DOHH2 (cell line): ENCODE measurements at regions not wholly inside any gene's neighbourhood (a gene's known extent, or its start where the extent isn't known, plus 50 kb on each side); places are given as distances from the start of the nearest gene placed in this dataset.
A peak's percentile ranks its signal among the peaks of the same experiment; 100 is the strongest.

ENCODE experiments used
- H3F3A ChIP-seq: fragments of 200-600 bp; sonication (generic), shearing (Covaris generic); 2 replicates; pipeline ENCODE4 v1.6.0; 2016; ENCODE audit warnings: antibody characterized with exemption, mild to moderate bottlenecking; ENCODE audit not compliant: control insufficient read depth, insufficient read depth
- H3K27ac ChIP-seq: fragments of 200-600 bp; sonication (generic); 2 replicates; pipeline ENCODE4 v1.5.1; 2014; ENCODE audit warnings: low read depth, mild to moderate bottlenecking, low read length, moderate library complexity
- H3K27me3 ChIP-seq: fragments of 200-600 bp; sonication (generic); 2 replicates; pipeline ENCODE4 v1.6.1; 2014; ENCODE audit warnings: mild to moderate bottlenecking, low read length, mixed read lengths; ENCODE audit not compliant: control insufficient read depth
- H3K36me3 ChIP-seq: fragments of 200-600 bp; sonication (generic); 2 replicates; pipeline ENCODE4 v1.6.1; 2014; ENCODE audit warnings: mild to moderate bottlenecking, low read length, moderate library complexity, mixed read lengths; ENCODE audit not compliant: control insufficient read depth
- H3K4me1 ChIP-seq: fragments of 200-600 bp; sonication (generic); 2 replicates; pipeline ENCODE4 v1.6.1; 2014; ENCODE audit warnings: mild to moderate bottlenecking, low read length, mixed read lengths; ENCODE audit not compliant: control insufficient read depth
- H3K4me2 ChIP-seq: fragments of 200-600 bp; sonication (generic); 2 replicates; pipeline ENCODE4 v1.6.0; 2014; ENCODE audit warnings: mild to moderate bottlenecking, low read length, moderate library complexity
- H3K4me3 ChIP-seq: fragments of 200-600 bp; sonication (generic); 2 replicates; pipeline ENCODE4 v1.5.1; 2014; ENCODE audit warnings: mild to moderate bottlenecking, low read length, mixed read lengths
- H3K79me2 ChIP-seq: fragments of 200-600 bp; sonication (generic); 2 replicates; pipeline ENCODE4 v1.6.1; 2014; ENCODE audit warnings: mild to moderate bottlenecking, low read length, mixed read lengths; ENCODE audit not compliant: control insufficient read depth
- H3K9me2 ChIP-seq: fragments of 200-600 bp; sonication (generic); replicated peaks from 2 replicates; pipeline ENCODE4 v1.6.1; 2014; ENCODE audit warnings: mild to moderate bottlenecking, low read length, mixed read lengths; ENCODE audit not compliant: control insufficient read depth
- H3K9me3 ChIP-seq: fragments of 200-600 bp; sonication (generic); 2 replicates; pipeline ENCODE4 v1.6.1; 2014; ENCODE audit warnings: antibody characterized with exemption, low read length, mixed read lengths; ENCODE audit not compliant: control insufficient read depth, insufficient read depth
- H4K20me1 ChIP-seq: fragments of 200-600 bp; sonication (generic); 2 replicates; pipeline ENCODE4 v1.6.0; 2014; ENCODE audit warnings: low read depth, mild to moderate bottlenecking, antibody characterized with exemption, low read length, moderate library complexity; ENCODE audit not compliant: control insufficient read depth, insufficient read depth
- CTCF ChIP-seq: fragments of 200-600 bp; sonication (generic); IDR thresholded peaks from one replicate; pipeline ENCODE4 v1.5.1; 2014; ENCODE audit warnings: antibody characterized with exemption, mild to moderate bottlenecking, low read depth, low read length; ENCODE audit not compliant: poor library complexity, severe bottlenecking
- EZH2phosphoT487 ChIP-seq: fragments of 200-600 bp; sonication (generic); IDR thresholded peaks from 2 replicates; pipeline ENCODE4 v1.6.1; 2017; ENCODE audit warnings: borderline replicate concordance, mild to moderate bottlenecking, antibody characterized with exemption, low read length, moderate library complexity, mixed read lengths

GRCh38 chr14:29993143-29993542, 65.5 kb upstream of the PRKD1 start:
- no peaks in the 10 kb centered on the region for H3K4me1 ChIP-seq
- no peak for TF ChIP-seq EZH2phosphoT487
- no peaks in the 10 kb centered on the region for H3F3A ChIP-seq
- no peaks in the 10 kb centered on the region for H3K27me3 ChIP-seq
- H4K20me1 ChIP-seq = no peaks in the 10 kb centered on the region
- H3K36me3 ChIP-seq = no peaks in the 10 kb centered on the region
- no peak overlapping the region for H3K4me3 ChIP-seq
- H3K9me3 ChIP-seq = no peaks in the 10 kb centered on the region
- no peak overlapping the region for H3K4me2 ChIP-seq
- H3K27ac ChIP-seq = no peak overlapping the region
- H3K79me2 ChIP-seq = no peaks in the 10 kb centered on the region
- no peaks in the 10 kb centered on the region for H3K9me2 ChIP-seq

- Histone ChIP-seq H3K9me3 (no peaks in the 10 kb centered on the region), H3K9me2 (no peaks in the 10 kb centered on the region), H3K4me3 (no peak overlapping the region), H4K20me1 (no peaks in the 10 kb centered on the region), H3F3A (no peaks in the 10 kb centered on the region), H3K27ac (no peak overlapping the region), H3K27me3 (no peaks in the 10 kb centered on the region), H3K4me2 (no peak overlapping the region), H3K36me3 (no peaks in the 10 kb centered on the region), H3K79me2 (no peaks in the 10 kb centered on the region), H3K4me1 (no peaks in the 10 kb centered on the region)
- no peak for TF ChIP-seq EZH2phosphoT487
- no peak for TF ChIP-seq CTCF
Observed at GRCh38 chr14:29999013-29999539, 71.4 kb upstream of the PRKD1 start.

- Histone ChIP-seq H4K20me1 (no peaks in the 10 kb centered on the region), H3K9me2 (no peaks in the 10 kb centered on the region), H3K4me1 (no peaks in the 10 kb centered on the region), H3K27ac (no peak overlapping the region), H3K4me3 (no peak overlapping the region), H3F3A (no peaks in the 10 kb centered on the region), H3K27me3 (no peaks in the 10 kb centered on the region), H3K36me3 (no peaks in the 10 kb centered on the region), H3K9me3 (no peaks in the 10 kb centered on the region), H3K79me2 (no peaks in the 10 kb centered on the region), H3K4me2 (no peak overlapping the region)
- TF ChIP-seq CTCF (no peak), EZH2phosphoT487 (no peak)
Observed at GRCh38 chr14:30002859-30003258, 75.2 kb upstream of the PRKD1 start.

- Histone ChIP-seq H3K4me2 (no peak overlapping the region), H3K9me2 (no peaks in the 10 kb centered on the region), H3K79me2 (no peaks in the 10 kb centered on the region), H3K4me3 (no peak overlapping the region), H4K20me1 (no peaks in the 10 kb centered on the region), H3K27ac (no peak overlapping the region), H3F3A (no peaks in the 10 kb centered on the region), H3K27me3 (no peaks in the 10 kb centered on the region), H3K9me3 (no peaks in the 10 kb centered on the region), H3K36me3 (no peaks in the 10 kb centered on the region), H3K4me1 (no peaks in the 10 kb centered on the region)
- no peak for TF ChIP-seq EZH2phosphoT487
- peak; percentile 33 for TF ChIP-seq CTCF
Observed at GRCh38 chr14:30005114-30005808, 77.6 kb upstream of the PRKD1 start.
